ENCODE measurements at regions not wholly inside any gene's neighbourhood (a gene's known extent, or its start where the extent isn't known, plus 50 kb on each side); places are given as distances from the start of the nearest gene placed in this dataset.

- no peak for TF ChIP-seq POLR2A (IDR thresholded peaks at IDR 0.05; ENCODE audit: control extremely low read depth in 1 of 2, low read depth in 2 of 2, low read length in 2 of 2)
- TF ChIP-seq EGR1 (IDR thresholded peaks at IDR 0.05; ENCODE audit: borderline replicate concordance, low read depth, low read length): no peak
Observed at GRCh38 chr12:131348646-131349045, 362.2 kb upstream of the SFSWAP start (continued).

All from H1 (cell line).